SW480 (cell line): ENCODE measurements at regions not wholly inside any gene's neighbourhood (a gene's known extent, or its start where the extent isn't known, plus 50 kb on each side); places are given as distances from the start of the nearest gene placed in this dataset.
A peak's percentile ranks its signal among the peaks of the same experiment; 100 is the strongest.

Experiments
- DNase-seq: peaks from one replicate; pipeline ENCODE4 v3.0.0-alpha.2; 2016; ENCODE audit warnings: low spot score

DNA sequence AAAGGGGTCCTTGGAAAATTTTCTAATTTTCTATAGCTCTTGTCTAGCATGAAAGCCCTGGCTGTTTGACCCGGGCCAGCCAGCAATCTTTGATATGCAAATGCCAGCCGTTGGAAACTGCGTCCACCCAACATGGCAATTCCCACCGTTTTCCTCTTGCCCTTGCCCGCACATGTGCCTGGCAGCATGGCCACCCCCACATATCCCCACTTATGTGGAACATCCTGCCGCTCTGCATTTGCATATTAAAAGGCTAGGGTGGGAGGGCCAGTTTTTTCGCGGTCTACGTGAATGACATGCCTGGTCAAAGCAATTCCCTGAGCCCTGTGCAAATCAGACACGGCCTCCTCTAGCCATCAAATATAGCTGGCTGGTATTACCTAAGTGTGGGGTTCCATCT is 110.3 kb upstream of the TDRD3 start:
- no peak for DNase-seq

GRCh38 chr13:60288569-60288968 is 108.5 kb upstream of the TDRD3 start:
- no peak for DNase-seq

- DNase-seq, result no peak
Measured at GRCh38 chr13:60303166-60303565, 93.9 kb upstream of the TDRD3 start.

DNA sequence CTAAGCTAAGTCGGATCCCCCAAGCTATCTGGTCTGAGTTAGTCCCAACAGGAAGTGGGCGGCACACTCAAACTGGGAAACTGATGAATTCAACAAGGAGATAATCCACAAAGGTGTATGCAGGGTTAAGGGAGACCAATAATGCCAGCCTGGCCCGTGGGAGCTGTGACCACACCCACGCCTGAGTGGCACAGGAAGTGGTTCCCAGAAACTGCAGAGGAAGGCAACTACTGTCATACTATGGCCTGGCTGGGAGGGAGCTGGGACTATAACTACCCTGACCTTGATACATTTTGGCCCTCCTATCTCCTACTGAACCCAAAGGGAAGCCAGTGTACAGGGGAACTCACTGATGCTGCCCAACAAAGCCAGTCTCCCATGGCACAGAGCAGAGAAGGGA is 85.5 kb upstream of the TDRD3 start:
- DNase-seq, result no peak

GRCh38 chr13:60312851-60313505 is 84.0 kb upstream of the TDRD3 start:
- DNase-seq, result no peak

- no peak for DNase-seq
Measured at GRCh38 chr13:60318186-60318585, 78.8 kb upstream of the TDRD3 start.

DNA sequence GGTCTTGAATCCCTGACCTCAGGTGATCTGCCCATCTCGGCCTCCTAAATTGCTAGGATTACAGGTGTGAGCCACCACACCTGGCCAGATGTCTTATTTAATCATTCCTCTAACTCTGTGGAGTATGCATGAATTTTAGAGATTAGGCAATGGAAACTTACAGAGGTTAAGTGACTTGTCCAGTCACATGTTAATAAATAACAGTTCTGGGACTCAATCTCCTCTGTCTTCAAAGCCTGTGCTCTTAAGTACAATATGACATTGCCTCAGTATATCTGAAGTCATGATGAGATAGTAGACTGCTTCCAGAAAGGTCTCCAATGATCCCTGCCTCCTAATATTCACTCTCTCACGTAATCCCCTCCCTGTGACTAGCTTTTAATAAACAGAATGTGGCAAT is 72.9 kb upstream of the TDRD3 start:
- no peak for DNase-seq

GRCh38 chr13:60326273-60326672 is 70.7 kb upstream of the TDRD3 start:
- DNase-seq, result no peak

DNA sequence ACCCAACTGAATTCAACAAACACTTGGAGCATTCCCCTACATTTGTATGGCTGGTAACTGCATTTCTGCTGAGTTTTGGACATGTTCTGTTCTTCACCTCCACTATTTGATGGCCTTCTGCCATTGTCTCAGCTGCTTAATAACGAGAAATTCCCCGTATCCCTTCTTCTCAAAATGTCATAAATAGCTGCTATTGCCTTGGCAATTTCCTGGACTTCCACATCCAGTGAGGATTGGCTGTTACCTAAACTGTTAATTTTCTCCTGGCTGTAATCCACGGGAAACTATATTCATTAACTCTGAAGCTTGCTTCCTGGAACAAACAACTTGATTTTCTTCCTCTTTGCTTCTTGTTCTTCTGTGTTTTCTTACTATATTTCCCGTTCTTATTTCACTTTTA is 69.5 kb upstream of the TDRD3 start:
- no peak for DNase-seq

DNA sequence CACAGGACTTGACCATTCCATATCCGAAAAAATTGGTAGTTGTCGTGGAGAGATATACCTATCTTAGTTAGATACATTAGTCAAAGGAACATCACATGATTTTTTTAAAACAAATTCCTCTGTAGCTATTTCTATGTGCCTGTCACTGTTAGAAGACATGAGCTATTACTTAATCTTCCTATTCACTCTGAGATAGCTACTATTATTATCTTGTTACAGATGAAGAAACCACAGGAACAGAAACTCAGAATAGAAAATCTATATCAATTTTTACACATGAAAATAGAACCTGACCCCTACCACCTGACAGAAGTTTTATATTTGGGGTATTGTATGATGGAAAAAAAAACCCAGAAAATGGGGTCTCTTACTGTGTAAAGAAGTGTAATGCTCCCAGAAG is 68.9 kb upstream of the TDRD3 start:
- no peak for DNase-seq

GRCh38 chr13:60329221-60329923 is 67.6 kb upstream of the TDRD3 start:
- DNase-seq, result peak; percentile 37

GRCh38 chr13:60331249-60332012 is 65.6 kb upstream of the TDRD3 start:
- DNase-seq, result no peak

DNA sequence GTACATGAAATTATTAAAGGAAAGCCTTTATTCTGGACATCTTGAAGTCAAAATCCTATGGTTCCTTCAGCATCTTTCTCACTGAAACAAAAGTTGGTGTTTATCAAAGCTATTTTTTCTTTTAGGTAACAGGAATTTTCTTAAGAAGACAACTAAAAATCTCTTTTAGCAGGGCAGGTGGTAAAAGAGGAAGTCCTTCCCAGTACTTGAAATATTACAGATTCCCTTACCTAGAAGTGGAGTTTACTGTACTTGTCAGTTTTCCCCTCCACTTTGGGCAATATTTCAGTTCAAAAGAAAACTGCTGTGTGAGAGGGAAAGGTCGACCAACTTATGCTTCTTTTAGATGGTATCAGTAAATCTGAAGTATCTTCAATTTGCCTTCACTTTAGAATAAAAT is 64.3 kb upstream of the TDRD3 start:
- no peak for DNase-seq

DNA sequence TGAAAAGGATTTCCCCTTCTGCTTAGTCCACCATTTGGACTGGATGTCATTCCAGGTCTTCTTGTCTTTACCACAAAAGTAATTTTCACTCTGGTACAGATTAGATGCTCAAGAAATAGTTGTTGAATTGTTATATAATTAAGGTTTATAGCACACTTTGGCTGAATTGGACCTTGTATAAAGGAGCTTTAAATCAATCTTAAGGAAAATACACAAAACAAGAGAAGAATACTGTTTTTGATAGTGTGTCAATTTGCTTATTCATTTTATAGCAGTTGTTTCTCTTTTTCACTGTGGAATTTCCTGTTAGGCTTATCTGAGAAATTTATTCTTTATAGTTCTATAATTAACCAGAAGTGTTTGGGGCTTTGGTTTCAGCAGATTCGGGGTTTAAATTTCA is 62.7 kb upstream of the TDRD3 start:
- no peak for DNase-seq

DNA sequence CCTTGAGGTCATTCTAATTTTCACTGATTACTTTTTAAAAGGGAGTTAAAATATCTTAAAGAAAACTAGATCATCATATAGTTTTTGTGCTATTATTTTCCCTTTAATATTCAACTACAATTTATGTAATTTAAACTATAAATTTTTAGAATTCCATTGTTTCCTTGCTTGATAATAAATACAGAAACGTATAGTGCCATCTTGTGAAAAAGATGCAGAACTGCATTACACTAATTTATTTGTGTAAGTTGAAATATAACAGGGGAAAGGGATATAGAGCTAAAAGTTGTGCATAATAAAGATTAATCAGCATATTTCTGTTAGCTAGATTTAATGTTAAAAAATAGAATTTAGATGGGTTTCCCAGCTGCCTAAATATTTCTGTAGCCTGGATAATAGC is 61.5 kb upstream of the TDRD3 start:
- peak; percentile 49 for DNase-seq

DNA sequence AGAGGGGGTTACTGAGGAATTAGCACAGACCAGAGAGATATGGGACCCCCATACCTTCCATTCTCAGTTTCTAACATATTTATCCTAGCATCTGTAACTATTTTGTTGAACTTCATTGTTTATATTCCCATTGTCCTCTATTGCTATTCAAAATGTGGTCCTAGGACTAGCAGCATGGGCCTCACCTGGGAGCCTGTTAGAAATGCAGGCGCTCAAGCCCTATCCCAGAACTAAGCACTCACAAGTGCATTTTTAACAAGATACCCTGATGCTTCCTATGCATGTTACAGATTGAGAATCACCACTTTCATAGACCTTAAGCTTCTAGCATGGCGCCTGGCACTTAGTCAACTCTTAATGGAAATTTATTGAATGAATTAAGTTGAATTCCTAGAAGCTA is 58.3 kb upstream of the TDRD3 start:
- no peak for DNase-seq

GRCh38 chr13:60343978-60344377 is 53.0 kb upstream of the TDRD3 start:
- no peak for DNase-seq

DNA sequence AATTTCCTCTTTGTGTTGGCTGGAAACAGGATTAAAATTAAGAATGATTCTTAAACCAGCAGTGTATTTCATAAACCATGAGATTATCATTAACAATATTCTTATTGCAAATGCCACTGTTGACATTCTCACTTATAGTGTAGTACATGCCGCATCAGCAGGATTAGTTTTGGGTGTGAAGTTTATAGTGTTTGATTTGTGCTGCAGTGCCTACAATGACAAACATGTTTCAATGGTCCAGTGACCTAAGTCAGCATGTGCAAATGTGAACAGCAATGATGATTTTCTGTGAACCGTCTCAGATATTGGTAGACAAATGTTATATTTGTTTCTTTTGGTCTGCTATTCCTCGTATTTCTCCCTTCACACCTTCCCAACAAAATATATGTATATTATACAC is 49.8 kb upstream of the TDRD3 start:
- no peak for DNase-seq
